ENCODE measurements at regions not wholly inside any gene's neighbourhood (a gene's known extent, or its start where the extent isn't known, plus 50 kb on each side); places are given as distances from the start of the nearest gene placed in this dataset.

GRCh38 chr9:26145938-26146337 is 467.7 kb upstream of the TUSC1 start:
- TF ChIP-seq ZC3H10 (CRISPR knock-in tag; IDR thresholded peaks at IDR 0.05), result no peak
- TF ChIP-seq CSDC2 (CRISPR knock-in tag; IDR thresholded peaks at IDR 0.05), result no peak
- TF ChIP-seq ZNF8 (CRISPR knock-in tag; IDR thresholded peaks at IDR 0.05), result no peak
- TF ChIP-seq ISL1 (CRISPR knock-in tag; IDR thresholded peaks at IDR 0.05), result no peak
- TF ChIP-seq TOX (CRISPR knock-in tag; IDR thresholded peaks at IDR 0.05; ENCODE audit: borderline replicate concordance), result no peak
- TF ChIP-seq PATZ1 (CRISPR knock-in tag; IDR thresholded peaks at IDR 0.05; ENCODE audit: borderline replicate concordance), result no peak

Measured in SK-N-SH treated with all-trans-retinoic acid at 6 μM for 48 hours (cell line).